WI38 (cell line): ENCODE measurements at regions not wholly inside any gene's neighbourhood (a gene's known extent, or its start where the extent isn't known, plus 50 kb on each side); places are given as distances from the start of the nearest gene placed in this dataset.
"Not testable (repeated sequence)": the region's sequence is repeated elsewhere in the genome, so short reads cannot be mapped to it uniquely, and the experiment has no call there.

Experiments
- H3K4me3 ChIP-seq: 2 replicates; pipeline ENCODE4 v1.5.1; 2011; ENCODE audit warnings: low read depth, mild to moderate bottlenecking, control low read depth, low read length
- CTCF ChIP-seq: IDR thresholded peaks from 2 replicates; pipeline ENCODE4 v1.5.1; 2012; ENCODE audit warnings: low read depth, mild to moderate bottlenecking, control low read depth, low read length

GRCh38 chr2:195572895-195573683 is 83.9 kb upstream of the SLC39A10 start:
- no peak overlapping the region for H3K4me3 ChIP-seq
- no peak for TF ChIP-seq CTCF

- no peak for TF ChIP-seq CTCF
- H3K4me3 ChIP-seq, result no peak overlapping the region
These were observed 86.7 kb upstream of the SLC39A10 start for GRCh38 chr2:195570329-195570728.

DNA sequence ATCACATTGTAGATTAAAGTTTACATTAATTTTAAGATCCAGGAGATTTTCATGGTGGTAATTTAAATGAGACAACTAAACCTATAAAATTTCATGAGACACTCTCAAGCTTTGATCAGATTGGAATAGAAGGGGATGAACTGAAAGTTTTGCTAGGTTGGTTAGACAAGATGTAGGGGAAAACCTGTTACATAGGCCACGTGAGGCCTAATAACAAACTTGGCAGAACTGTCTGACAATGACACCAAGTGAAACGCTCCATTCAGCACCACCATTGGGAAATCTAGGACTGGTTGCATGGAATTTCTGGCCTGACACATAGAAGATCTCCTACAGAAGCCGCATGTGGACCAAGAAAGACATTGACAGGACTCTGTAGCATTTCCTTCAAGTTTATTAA is 87.8 kb upstream of the SLC39A10 start:
- H3K4me3 ChIP-seq, result no peak overlapping the region
- no peak for TF ChIP-seq CTCF

- H3K4me3 ChIP-seq, result not testable (repeated sequence)
These were observed 92.3 kb upstream of the SLC39A10 start for GRCh38 chr2:195564625-195565135.

- no peak overlapping the region for H3K4me3 ChIP-seq
- TF ChIP-seq CTCF, result no peak
These were observed 93.0 kb upstream of the SLC39A10 start for GRCh38 chr2:195563857-195564512.

- TF ChIP-seq CTCF, result no peak
- no peak overlapping the region for H3K4me3 ChIP-seq
These were observed 94.2 kb upstream of the SLC39A10 start for GRCh38 chr2:195562570-195563566.

- no peak overlapping the region for H3K4me3 ChIP-seq
- TF ChIP-seq CTCF, result no peak
These were observed 95.7 kb upstream of the SLC39A10 start for GRCh38 chr2:195561116-195561921.
